Stimulated activated effector memory CD8-positive, alpha-beta T cell treated with anti-CD3 and anti-CD28 coated beads, Interleukin-12 subunit alpha, Interleukin-12 subunit beta, amount 100 ng/mL, for 72 hours (primary cell): ENCODE measurements at regions not wholly inside any gene's neighbourhood (a gene's known extent, or its start where the extent isn't known, plus 50 kb on each side); places are given as distances from the start of the nearest gene placed in this dataset.
"Not testable (repeated sequence)": the region's sequence is repeated elsewhere in the genome, so short reads cannot be mapped to it uniquely, and the experiment has no call there.

ENCODE experiments used
- ATAC-seq: fragments of 150-1000 bp; cut with Tn5 transposase; 2 replicates; pipeline ENCODE4 v1.10.0; 2021
- DNase-seq, 2 donors: peaks; one replicate each; pipeline ENCODE4 v3.0.0; 2021 to 2022; ENCODE audit warnings: low spot score in 2 of 2
- H3K27ac Mint-ChIP-seq: one replicate; pipeline ENCODE4 v1.8.0; 2022; ENCODE audit warnings: mild to moderate bottlenecking, mixed read lengths
- H3K36me3 Mint-ChIP-seq: one replicate; pipeline ENCODE4 v1.8.0; 2022; ENCODE audit warnings: mild to moderate bottlenecking, mixed read lengths
- H3K4me1 Mint-ChIP-seq: one replicate; pipeline ENCODE4 v1.8.0; 2022; ENCODE audit warnings: mixed read lengths
- H3K4me3 Mint-ChIP-seq: one replicate; pipeline ENCODE4 v1.8.0; 2022; ENCODE audit warnings: mild to moderate bottlenecking, mixed read lengths
- H3K9me3 Mint-ChIP-seq: one replicate; pipeline ENCODE4 v1.8.0; 2022; ENCODE audit warnings: mixed read lengths

- ATAC-seq, DNase-seq, H3K4me3 Mint-ChIP-seq, H3K27ac Mint-ChIP-seq, H3K4me1 Mint-ChIP-seq, H3K36me3 Mint-ChIP-seq: not testable (repeated sequence)
- H3K9me3 Mint-ChIP-seq: peaks cover 40% of the 10 kb centered on the region
Observed at GRCh38 chr20:29871816-29872215, 1385.6 kb upstream of the DEFB115 start.

DNA sequence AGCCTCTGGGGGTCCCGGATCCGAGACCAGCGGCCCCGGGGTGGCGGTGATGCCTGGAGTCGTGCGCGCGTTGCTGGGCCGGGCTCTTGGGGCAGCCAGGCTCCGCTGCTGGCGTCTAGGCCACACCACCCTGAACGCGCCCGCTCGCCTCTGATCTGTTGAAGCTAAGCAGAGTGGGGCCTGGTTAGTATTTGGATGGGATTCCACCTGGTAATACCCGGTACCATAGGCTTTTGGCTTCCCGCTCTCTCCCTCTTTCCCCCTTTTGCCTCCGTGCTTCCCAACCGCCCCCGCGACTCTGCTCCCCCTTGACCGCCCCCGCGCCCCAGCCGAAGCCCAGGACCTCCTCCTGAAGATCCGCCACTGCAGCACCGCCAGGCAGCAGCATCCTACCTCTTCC lies 1383.5 kb upstream of the DEFB115 start:
- DNase-seq (peak in 1 of 2 donors; percentile 56), ATAC-seq (no peak)
- Mint-ChIP-seq H3K4me1 (peaks cover 6% of the 10 kb centered on the region), H3K27ac (no peak overlapping the region), H3K9me3 (peaks cover 44% of the 10 kb centered on the region), H3K36me3 (no peaks in the 10 kb centered on the region), H3K4me3 (no peak overlapping the region)

- Mint-ChIP-seq H3K4me3 (no peak overlapping the region), H3K27ac (no peak overlapping the region), H3K9me3 (peaks cover 39% of the 10 kb centered on the region), H3K4me1 (peaks cover 6% of the 10 kb centered on the region), H3K36me3 (no peaks in the 10 kb centered on the region)
- DNase-seq (no peak), ATAC-seq (no peak)
Observed at GRCh38 chr20:29874476-29875202, 1382.8 kb upstream of the DEFB115 start.

DNA sequence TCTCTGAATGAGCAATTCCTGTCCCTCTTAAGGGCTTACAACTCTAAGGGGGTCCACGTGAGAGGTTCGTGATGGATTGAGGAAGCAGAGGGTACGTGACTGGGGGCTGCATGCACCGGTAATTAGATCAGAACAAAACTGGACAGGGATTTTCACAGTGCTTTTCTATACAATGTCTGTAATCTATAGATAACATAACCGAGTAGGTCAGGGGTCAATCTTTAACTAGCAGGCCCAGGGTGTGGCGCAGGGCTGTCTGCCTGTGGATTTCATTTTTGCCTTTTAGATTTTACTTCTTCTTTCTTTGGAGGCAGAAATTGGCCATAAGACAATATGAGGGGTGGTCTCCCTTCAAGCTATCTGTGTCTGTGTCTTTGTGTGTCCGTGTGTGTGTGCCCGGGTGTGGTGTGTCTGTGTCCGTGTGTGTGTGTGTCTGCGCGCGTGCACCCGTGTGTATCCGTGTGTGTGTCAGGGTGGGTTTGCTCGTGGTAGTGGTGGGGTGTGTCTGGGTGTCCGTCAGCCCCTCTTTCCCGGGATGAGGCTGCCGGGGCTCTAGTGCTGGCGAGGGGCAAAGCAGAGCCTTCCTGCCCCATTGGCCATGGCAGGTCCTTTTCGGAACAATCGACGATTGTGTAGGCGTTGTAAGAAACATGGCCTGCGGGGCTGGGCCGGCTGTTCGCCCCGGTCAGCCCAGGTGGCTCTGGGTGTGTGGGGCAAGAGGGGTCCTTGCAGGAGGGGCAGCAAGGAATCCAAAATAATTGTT lies 1382.0 kb upstream of the DEFB115 start:
- not testable (repeated sequence) for H3K36me3 Mint-ChIP-seq, DNase-seq, H3K4me3 Mint-ChIP-seq, H3K4me1 Mint-ChIP-seq, H3K27ac Mint-ChIP-seq
- ATAC-seq: peak; percentile 58
- peaks cover 36% of the 10 kb centered on the region for H3K9me3 Mint-ChIP-seq

- H3K9me3 Mint-ChIP-seq: peaks cover 36% of the 10 kb centered on the region
- H3K27ac Mint-ChIP-seq, ATAC-seq, H3K4me1 Mint-ChIP-seq, H3K4me3 Mint-ChIP-seq, H3K36me3 Mint-ChIP-seq, DNase-seq: not testable (repeated sequence)
Observed at GRCh38 chr20:29876084-29876910, 1381.2 kb upstream of the DEFB115 start.

DNA sequence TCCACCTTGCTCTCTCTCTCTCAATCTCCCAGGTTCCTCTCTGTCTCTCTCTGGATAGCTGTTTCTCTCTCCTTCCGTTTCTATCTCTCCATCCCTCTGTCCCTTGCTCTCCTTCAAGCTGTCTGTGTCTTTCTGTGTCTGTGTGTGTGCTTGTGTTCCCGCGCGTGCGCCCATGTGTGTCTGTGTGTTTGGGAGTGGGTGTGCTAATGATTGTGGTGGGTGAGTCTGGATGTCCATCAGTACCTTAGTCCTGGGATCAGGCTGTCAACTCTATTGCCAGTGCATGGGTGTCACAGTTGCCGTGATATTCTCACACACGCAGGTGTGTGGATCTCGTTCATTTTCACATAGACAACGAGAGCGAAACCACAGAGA lies 1380.6 kb upstream of the DEFB115 start:
- DNase-seq (no peak), ATAC-seq (no peak)
- peaks cover 33% of the 10 kb centered on the region for H3K9me3 Mint-ChIP-seq
- H3K36me3 Mint-ChIP-seq: no peaks in the 10 kb centered on the region
- peaks cover 6% of the 10 kb centered on the region for H3K4me1 Mint-ChIP-seq
- no peak overlapping the region for H3K27ac Mint-ChIP-seq
- no peak overlapping the region for H3K4me3 Mint-ChIP-seq

GRCh38 chr20:29877411-29878280 lies 1379.8 kb upstream of the DEFB115 start:
- not testable (repeated sequence) for DNase-seq, H3K4me1 Mint-ChIP-seq, H3K4me3 Mint-ChIP-seq, ATAC-seq, H3K27ac Mint-ChIP-seq, H3K36me3 Mint-ChIP-seq
- peaks cover 37% of the 10 kb centered on the region for H3K9me3 Mint-ChIP-seq

DNA sequence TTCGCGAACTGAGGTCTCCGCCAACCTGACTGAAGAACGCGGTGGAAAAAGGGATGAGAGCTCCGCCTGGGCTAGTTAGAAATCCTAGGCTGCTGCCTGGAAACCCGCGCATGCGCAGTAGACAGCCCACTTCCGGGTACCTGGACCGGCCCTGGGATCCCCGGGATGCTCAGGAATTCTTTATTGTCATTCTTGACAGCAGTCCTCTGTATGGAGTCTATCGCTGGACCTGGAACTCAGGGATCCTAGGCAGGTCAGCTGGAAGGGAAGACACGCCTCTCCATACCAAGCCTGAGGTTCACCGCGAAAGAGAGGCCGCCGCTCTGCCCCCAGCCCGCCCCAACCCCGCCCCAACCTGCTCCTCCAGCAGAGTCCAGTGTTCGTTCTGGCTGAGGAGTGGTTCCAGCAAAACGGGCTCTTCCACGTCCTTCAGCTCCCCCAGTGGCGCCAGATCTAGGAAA lies 1379.2 kb upstream of the DEFB115 start:
- Mint-ChIP-seq H3K9me3 (peaks cover 34% of the 10 kb centered on the region), H3K36me3 (no peaks in the 10 kb centered on the region), H3K27ac (no peak overlapping the region), H3K4me3 (no peak overlapping the region), H3K4me1 (peaks cover 6% of the 10 kb centered on the region)
- peak; percentile 58 for ATAC-seq
- DNase-seq: peak in 1 of 2 donors; percentile 53

- H3K4me3 Mint-ChIP-seq: peak overlapping the region; percentile 19
- DNase-seq (peak in 1 of 2 donors; percentile 62), ATAC-seq (peak; percentile 48)
- peaks cover 37% of the 10 kb centered on the region for H3K9me3 Mint-ChIP-seq
- peaks cover 6% of the 10 kb centered on the region for H3K4me1 Mint-ChIP-seq
- H3K27ac Mint-ChIP-seq: no peak overlapping the region
- no peaks in the 10 kb centered on the region for H3K36me3 Mint-ChIP-seq
Observed at GRCh38 chr20:29878777-29879442, 1378.6 kb upstream of the DEFB115 start.

DNA sequence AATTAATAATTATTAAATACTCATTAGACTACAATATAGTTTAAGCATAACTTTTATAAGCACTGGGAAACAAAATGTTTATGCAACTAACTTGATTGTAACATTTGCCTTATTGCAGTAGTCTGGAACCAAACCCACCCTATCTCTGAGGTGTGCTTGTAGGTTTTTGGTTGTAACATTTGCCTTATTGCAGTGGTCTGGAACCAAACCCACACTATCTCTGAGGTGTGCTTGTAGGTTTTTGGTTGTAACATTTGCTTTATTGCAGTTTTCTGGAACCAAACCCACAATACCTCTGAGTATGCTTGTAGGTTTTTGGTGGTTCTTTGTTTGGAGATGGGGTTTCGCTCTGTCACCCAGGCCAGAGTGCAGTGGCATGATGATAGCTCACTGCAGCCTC lies 1376.4 kb upstream of the DEFB115 start:
- ATAC-seq, H3K27ac Mint-ChIP-seq, H3K36me3 Mint-ChIP-seq, H3K4me3 Mint-ChIP-seq, DNase-seq, H3K4me1 Mint-ChIP-seq: not testable (repeated sequence)
- H3K9me3 Mint-ChIP-seq: peaks cover 37% of the 10 kb centered on the region

DNA sequence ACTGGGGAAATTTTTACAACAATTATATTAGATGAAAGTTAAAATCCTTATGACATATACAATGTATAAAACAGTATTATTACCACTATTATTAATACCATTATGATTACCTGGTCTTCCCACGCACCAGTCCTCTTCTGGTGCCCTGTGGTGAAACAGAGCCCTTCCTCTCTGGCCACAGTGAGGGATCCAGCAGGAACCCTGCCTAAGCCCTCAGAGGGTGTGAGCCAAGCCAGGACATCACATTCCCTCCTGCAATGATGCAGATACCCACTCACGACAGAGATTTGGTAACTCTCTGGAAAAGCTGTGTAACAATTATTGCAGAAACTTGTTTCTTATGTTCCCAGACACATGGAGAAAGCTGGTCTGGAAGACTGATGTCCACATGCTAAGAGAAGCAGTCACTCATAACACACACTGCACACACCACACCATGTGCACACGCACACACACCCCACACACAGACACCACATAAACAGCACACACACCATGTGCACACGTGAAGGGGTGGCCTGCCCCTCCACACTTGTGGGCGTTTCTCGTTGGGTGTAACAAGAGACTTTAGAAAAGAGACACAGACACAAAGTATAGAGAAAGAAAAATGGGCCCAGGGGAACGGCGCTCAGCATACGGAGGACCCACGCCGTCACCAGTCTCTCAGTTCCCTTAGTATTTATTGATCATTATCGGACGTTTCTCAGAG lies 1373.8 kb upstream of the DEFB115 start:
- not testable (repeated sequence) for H3K27ac Mint-ChIP-seq, H3K4me1 Mint-ChIP-seq, DNase-seq, H3K4me3 Mint-ChIP-seq, H3K36me3 Mint-ChIP-seq
- peaks cover 34% of the 10 kb centered on the region for H3K9me3 Mint-ChIP-seq
- peak; percentile 42 for ATAC-seq

GRCh38 chr20:29884322-29884721 lies 1373.1 kb upstream of the DEFB115 start:
- peaks cover 30% of the 10 kb centered on the region for H3K9me3 Mint-ChIP-seq
- not testable (repeated sequence) for ATAC-seq, DNase-seq, H3K4me3 Mint-ChIP-seq, H3K4me1 Mint-ChIP-seq, H3K36me3 Mint-ChIP-seq, H3K27ac Mint-ChIP-seq

GRCh38 chr20:29885282-29886185 lies 1371.9 kb upstream of the DEFB115 start:
- not testable (repeated sequence) for H3K36me3 Mint-ChIP-seq, H3K27ac Mint-ChIP-seq, H3K4me1 Mint-ChIP-seq, ATAC-seq, DNase-seq, H3K4me3 Mint-ChIP-seq
- peaks cover 30% of the 10 kb centered on the region for H3K9me3 Mint-ChIP-seq
